SJSA1 (cell line): ENCODE measurements at regions not wholly inside any gene's neighbourhood (a gene's known extent, or its start where the extent isn't known, plus 50 kb on each side); places are given as distances from the start of the nearest gene placed in this dataset.

Source experiments
- DNase-seq, 2 experiments: peaks; one replicate each; pipeline ENCODE4 v3.0.0-alpha.2; 2015 to 2020; ENCODE audit warnings: low spot score in 2 of 2, low read depth in 1 of 2
- H3K27ac ChIP-seq: fragments of 250-450 bp; sonication (Bioruptor Pico); 2 replicates; pipeline ENCODE4 v1.5.1; 2020; ENCODE audit warnings: mild to moderate bottlenecking, moderate library complexity
- H3K27me3 ChIP-seq: fragments of 250-450 bp; sonication (Bioruptor Pico); replicated peaks from 2 replicates; pipeline ENCODE4 v1.5.1; 2020; ENCODE audit warnings: mild to moderate bottlenecking, moderate library complexity
- H3K36me3 ChIP-seq: fragments of 250-450 bp; sonication (Bioruptor Pico); 2 replicates; pipeline ENCODE4 v1.5.1; 2020; ENCODE audit warnings: mild to moderate bottlenecking
- H3K4me1 ChIP-seq: fragments of 250-450 bp; sonication (Bioruptor Pico); replicated peaks from 2 replicates; pipeline ENCODE4 v1.6.1; 2021; ENCODE audit warnings: mild to moderate bottlenecking
- H3K4me3 ChIP-seq: fragments of 250-450 bp; sonication (Bioruptor Pico); 2 replicates; pipeline ENCODE4 v1.5.1; 2020; ENCODE audit warnings: mild to moderate bottlenecking
- H3K9me3 ChIP-seq: fragments of 250-450 bp; sonication (Bioruptor Pico); replicated peaks from 2 replicates; pipeline ENCODE4 v1.5.1; 2020; ENCODE audit warnings: mild to moderate bottlenecking

DNA sequence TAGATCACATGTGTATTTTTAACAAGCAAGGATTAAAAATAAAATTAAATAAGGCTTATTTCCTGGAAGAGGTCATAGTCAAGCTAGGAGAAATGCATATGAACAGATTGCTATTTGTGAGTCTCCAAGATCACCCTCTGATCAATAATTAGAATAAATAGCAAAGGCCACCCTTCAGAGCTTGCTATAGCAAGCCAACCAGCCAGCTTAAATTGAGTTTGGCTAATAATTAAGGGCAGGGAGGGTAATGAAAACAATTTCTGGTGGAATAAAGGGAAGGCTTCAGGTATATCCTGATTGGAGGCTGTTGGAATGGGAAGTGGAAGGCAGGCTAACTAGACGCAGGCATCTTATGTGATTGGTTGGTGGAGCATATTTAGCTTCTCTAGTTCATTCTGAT, 403.5 kb downstream of the ARL4A start:
- H3K27ac ChIP-seq: no peak overlapping the region

DNA sequence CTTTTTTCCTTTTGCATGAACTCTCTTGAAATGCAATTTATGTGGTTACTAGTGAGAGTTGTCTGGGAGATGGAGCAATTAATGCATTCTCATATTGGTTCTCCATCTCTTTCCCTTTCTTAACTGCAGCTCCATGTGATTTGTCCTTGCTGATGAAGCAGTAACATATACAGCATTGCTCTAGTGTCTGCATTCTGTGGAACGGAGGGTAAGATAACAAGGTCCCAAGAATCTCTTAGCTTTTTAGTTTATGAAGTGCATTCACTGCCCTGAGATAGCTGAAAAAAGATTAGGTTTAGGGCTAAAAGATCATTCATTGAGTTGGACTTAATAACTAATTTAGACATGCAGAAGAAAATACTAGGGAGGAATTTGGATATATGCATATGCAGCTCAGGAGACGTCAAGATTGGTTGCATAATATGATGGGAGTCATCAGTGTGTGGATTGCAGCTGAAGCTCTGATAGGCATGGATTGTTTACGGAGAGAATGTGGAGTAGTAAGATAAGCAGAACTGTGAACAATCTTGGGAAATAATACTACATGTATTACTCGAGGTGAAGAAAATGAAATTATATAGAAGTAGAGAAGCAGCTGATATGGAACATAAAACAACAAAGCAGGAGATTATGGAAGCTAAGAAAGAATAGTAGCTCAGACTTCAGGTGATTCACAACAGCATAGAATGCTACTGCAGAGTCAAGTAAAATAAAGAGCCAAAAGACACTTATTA, 404.7 kb downstream of the ARL4A start:
- H3K4me1 ChIP-seq: no peaks in the 10 kb centered on the region
- no peak overlapping the region for H3K27ac ChIP-seq
- DNase-seq: no peak
- H3K4me3 ChIP-seq: no peak overlapping the region
- H3K27me3 ChIP-seq: no peaks in the 10 kb centered on the region
- no peaks in the 10 kb centered on the region for H3K9me3 ChIP-seq
- no peaks in the 10 kb centered on the region for H3K36me3 ChIP-seq

More for the DNA sequence above, 403.5 kb downstream of the ARL4A start:
- no peak for DNase-seq
- Histone ChIP-seq H3K27me3 (no peaks in the 10 kb centered on the region), H3K4me3 (no peak overlapping the region), H3K4me1 (no peaks in the 10 kb centered on the region), H3K9me3 (no peaks in the 10 kb centered on the region), H3K36me3 (no peaks in the 10 kb centered on the region)

DNA sequence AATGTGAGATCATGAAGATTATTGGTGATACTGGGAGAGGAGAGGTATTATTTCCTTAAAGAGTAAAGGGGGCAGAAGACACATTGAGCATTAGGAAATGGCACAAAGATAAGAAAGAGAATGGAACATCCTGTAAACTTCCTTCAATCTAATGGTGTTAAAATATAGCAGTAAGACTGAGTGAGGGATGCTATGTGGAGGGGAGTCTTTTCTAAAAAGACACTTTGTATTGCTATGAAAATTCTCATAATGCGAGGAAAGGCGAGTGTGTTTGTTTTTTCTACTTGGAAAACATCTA, 405.2 kb downstream of the ARL4A start:
- no peaks in the 10 kb centered on the region for H3K36me3 ChIP-seq
- H3K27me3 ChIP-seq: no peaks in the 10 kb centered on the region
- no peak overlapping the region for H3K4me3 ChIP-seq
- H3K27ac ChIP-seq: no peak overlapping the region
- H3K9me3 ChIP-seq: no peaks in the 10 kb centered on the region
- H3K4me1 ChIP-seq: 0 out of 2 replicates have a peak, but pooled peaks cover 3% of the 10 kb centered on the region
- no peak for DNase-seq

DNA sequence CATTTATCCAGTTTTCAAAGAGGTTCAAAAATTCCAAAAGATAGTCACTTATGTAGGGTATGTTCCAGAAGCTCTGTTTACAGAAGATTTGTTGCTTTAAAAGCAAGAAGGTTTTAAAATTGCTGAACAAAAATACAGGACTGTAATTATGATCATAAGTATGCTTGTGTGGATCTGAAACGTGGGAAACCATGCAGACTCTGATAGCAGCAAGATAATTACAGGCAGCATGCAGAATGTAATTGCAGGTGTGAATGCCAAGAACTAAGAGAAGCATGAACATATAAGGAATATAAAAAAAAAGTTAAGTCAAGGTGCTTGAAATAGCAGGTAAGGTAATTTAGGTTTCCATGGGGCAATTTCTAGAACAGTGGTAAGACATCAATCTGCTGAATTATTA, 405.7 kb downstream of the ARL4A start:
- H3K4me1 ChIP-seq: 0 out of 2 replicates have a peak, but pooled peaks cover 3% of the 10 kb centered on the region
- H3K9me3 ChIP-seq: no peaks in the 10 kb centered on the region
- DNase-seq: no peak
- H3K27me3 ChIP-seq: no peaks in the 10 kb centered on the region
- H3K27ac ChIP-seq: no peak overlapping the region
- H3K36me3 ChIP-seq: no peaks in the 10 kb centered on the region
- no peak overlapping the region for H3K4me3 ChIP-seq

DNA sequence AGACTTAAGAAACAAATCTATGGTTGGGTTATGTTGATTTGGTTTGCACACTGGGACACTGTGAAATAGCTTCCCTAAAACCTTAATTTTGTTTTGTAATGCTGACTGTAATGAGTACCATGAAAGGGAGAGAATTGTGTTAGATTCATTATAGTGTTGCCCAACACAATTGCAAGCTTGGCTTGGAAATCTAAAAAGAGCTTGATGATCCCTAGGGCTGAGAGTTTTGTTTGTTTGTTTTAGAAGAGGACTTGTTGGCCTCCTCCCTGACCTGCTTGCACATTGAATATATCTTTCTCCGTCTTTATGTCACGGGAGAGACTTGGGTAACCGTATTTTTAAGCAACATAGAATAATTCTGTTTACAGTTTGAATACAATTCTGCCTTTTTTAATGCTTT, 410.1 kb downstream of the ARL4A start:
- no peak for DNase-seq

DNA sequence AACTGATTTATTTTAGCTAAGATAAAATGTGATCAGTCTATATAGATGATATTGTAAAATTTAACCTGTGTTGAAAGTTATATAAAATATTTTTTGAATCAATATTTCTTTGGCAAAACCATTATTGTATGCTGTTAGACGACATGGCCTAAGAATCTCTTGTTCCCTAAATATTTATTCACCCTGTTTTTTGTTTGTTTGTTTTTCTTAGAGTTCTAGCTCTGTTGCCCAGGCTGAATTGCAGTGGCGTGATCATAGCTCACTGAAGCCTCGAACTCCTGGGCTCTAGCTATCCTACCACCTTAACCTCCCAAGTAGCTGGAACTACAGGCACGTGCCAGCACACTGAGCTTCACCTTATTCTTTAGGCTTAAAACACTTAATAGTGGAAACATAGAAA, 410.7 kb downstream of the ARL4A start:
- peaks cover 9% of the 10 kb centered on the region for H3K4me1 ChIP-seq
- no peak overlapping the region for H3K27ac ChIP-seq
- no peaks in the 10 kb centered on the region for H3K27me3 ChIP-seq
- no peak overlapping the region for H3K4me3 ChIP-seq
- no peak for DNase-seq
- H3K9me3 ChIP-seq: no peaks in the 10 kb centered on the region
- no peaks in the 10 kb centered on the region for H3K36me3 ChIP-seq

More for the DNA sequence above, 410.1 kb downstream of the ARL4A start:
- H3K4me3 ChIP-seq: no peak overlapping the region
- H3K4me1 ChIP-seq: peaks cover 9% of the 10 kb centered on the region
- no peaks in the 10 kb centered on the region for H3K9me3 ChIP-seq
- no peak overlapping the region for H3K27ac ChIP-seq
- H3K27me3 ChIP-seq: no peaks in the 10 kb centered on the region
- no peaks in the 10 kb centered on the region for H3K36me3 ChIP-seq

DNA sequence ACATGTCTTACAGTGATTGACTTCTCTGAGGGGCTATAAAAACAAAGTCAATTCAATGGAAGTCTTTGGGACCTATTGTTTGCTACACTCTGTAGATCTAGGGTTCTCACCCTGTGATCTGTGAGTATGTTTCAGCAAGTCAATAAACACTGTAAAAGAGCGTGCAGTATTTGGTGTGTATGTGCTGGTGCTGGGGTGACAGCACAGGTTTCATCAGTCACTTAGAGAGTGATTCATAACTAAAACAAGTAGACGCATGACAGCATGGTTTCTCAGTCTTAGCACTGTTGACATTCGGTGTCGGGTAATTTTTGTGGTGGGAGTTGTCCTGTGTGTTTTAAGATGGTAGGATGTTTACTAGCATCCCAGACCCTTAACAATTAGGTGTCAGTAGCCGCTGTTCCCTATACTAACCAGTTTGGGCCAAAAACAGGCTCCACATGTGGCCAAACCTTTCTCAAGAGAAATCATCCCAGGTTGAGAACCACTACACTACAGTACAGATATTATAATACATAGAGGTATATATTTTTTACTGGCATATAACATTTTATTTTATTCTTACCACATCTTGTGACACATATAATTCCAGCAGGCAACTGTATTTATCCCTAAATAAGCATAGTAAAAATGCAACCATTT, 411.8 kb downstream of the ARL4A start:
- Histone ChIP-seq H3K9me3 (no peaks in the 10 kb centered on the region), H3K27ac (no peak overlapping the region), H3K4me1 (peaks cover 9% of the 10 kb centered on the region), H3K4me3 (no peak overlapping the region), H3K27me3 (no peaks in the 10 kb centered on the region), H3K36me3 (no peaks in the 10 kb centered on the region)
- peak in 1 of 2 experiments; percentile 20 for DNase-seq

DNA sequence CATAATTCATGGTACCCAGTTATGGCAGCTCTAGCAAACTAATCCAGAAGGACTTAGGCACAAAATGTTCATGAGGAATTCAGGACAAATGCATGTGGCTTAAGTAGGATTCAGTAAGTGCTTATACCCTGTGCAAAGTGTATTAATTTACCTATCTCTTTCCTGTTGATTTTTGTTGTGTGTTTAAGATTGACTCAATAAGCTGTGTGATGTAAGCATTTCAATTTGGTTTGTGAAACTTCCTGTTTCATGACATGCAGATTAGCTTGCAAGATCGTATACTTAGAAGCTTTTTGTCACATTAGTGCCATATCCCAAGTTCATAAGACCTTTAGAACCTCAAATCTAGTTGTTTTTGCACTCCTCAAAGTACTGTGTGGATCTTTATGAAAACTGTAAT, 416.7 kb downstream of the ARL4A start:
- peaks cover 3% of the 10 kb centered on the region for H3K4me1 ChIP-seq
- no peaks in the 10 kb centered on the region for H3K27me3 ChIP-seq
- no peaks in the 10 kb centered on the region for H3K9me3 ChIP-seq
- H3K36me3 ChIP-seq: no peaks in the 10 kb centered on the region
- no peak overlapping the region for H3K4me3 ChIP-seq
- DNase-seq: no peak
- no peak overlapping the region for H3K27ac ChIP-seq

DNA sequence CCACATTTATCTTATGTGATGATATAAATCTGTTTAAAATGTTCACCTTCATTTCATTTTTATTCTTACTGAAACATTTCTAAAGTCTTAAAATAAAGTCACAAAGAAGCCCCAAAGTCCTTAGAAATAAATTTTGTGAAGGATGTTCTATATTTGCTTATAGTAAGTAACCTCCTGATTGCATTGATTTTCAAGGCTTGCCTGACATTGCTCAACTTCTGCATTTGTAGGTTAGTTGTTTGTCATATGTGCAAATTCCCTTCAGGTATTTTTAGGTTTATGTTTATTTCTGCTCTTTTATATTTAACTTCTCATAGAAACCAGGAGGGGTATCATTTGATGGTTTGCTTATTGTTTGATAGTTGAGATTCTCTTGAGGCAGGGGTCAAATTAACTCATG, 417.8 kb downstream of the ARL4A start:
- no peaks in the 10 kb centered on the region for H3K27me3 ChIP-seq
- no peak for DNase-seq
- no peaks in the 10 kb centered on the region for H3K9me3 ChIP-seq
- no peaks in the 10 kb centered on the region for H3K4me1 ChIP-seq
- H3K36me3 ChIP-seq: no peaks in the 10 kb centered on the region
- H3K4me3 ChIP-seq: no peak overlapping the region
- no peak overlapping the region for H3K27ac ChIP-seq

DNA sequence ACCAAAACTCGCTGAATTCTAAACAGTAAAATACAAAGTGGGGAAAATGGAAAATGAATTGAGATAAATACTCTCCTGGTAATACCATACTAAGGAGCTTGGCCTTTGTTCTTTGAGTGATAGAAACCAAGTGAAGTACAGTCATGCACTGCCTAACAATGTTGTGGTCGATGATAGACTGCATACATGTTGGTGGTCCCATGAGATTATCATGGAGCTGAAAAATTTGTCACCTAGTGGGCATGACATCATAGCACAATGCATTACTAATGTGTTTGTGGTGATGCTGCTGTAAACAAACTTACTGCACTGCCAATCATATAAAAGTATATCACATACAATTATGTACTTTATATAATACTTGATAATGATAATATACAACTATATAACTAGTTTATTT, 419.1 kb downstream of the ARL4A start:
- Histone ChIP-seq H3K36me3 (no peaks in the 10 kb centered on the region), H3K4me3 (no peak overlapping the region), H3K27me3 (no peaks in the 10 kb centered on the region), H3K27ac (no peak overlapping the region), H3K4me1 (no peaks in the 10 kb centered on the region), H3K9me3 (no peaks in the 10 kb centered on the region)
- DNase-seq: peak in 1 of 2 experiments; percentile 1

DNA sequence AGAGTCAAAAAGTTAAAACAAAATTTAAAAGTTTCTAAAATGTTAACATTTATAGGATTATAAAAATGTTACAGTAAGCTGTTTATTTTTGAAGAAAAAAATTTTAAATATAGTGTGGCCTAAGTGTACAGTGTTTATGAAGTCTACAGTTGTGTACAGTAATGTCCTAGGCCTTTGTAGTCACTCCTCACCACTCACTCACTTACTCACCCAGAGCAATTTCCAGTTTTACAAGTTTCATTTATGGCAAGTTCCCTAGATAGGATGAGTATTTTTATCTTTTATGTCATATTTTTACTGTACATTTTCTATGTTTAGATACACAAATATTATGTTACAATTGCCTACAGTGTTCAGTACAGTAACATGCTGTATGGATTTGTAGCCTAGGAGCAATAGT, 419.9 kb downstream of the ARL4A start:
- no peaks in the 10 kb centered on the region for H3K4me1 ChIP-seq
- no peaks in the 10 kb centered on the region for H3K9me3 ChIP-seq
- H3K36me3 ChIP-seq: no peaks in the 10 kb centered on the region
- H3K27me3 ChIP-seq: no peaks in the 10 kb centered on the region
- no peak for DNase-seq
- H3K4me3 ChIP-seq: no peak overlapping the region
- H3K27ac ChIP-seq: no peak overlapping the region

DNA sequence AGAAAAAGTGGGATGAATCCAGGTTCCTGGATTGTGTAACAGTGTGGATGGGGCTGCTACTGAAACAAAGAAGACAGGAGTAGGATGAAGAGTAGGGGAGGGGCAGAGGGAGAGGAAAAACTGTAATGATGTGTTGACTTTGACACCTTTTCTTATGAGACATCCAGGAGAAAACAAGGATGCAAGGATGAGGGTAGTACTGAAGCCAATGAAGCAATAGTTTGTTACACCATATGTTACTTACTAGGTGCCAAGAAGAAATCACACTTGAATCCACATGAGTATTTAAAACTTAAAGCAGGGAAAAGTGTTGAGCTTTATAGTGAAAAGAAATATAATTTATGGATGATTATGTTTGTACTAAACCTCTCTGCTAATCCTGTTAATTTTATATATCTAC, 420.6 kb downstream of the ARL4A start:
- no peaks in the 10 kb centered on the region for H3K27me3 ChIP-seq
- no peaks in the 10 kb centered on the region for H3K36me3 ChIP-seq
- H3K9me3 ChIP-seq: no peaks in the 10 kb centered on the region
- no peak overlapping the region for H3K4me3 ChIP-seq
- no peak overlapping the region for H3K27ac ChIP-seq
- H3K4me1 ChIP-seq: no peaks in the 10 kb centered on the region
- DNase-seq: no peak

DNA sequence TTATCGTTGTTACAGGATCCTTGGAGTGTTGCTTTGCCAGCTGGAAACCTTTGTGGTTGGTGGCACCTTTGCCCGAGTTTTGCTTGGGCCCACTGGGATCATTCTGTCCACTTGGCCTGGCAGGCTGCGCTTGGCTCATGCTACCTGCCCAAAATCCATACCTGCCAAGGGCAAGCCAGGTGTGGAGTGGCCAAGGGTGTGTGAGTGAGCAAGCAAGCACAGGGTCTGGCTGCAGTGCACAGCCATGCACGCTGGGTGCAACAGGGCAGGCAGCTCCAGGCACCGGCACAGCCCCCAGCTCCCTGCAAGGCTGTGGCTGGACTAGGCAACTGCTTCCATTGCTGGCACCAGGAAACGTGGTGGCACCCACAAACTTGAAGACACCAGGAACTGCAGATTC, 421.8 kb downstream of the ARL4A start:
- no peak for DNase-seq
- Histone ChIP-seq H3K36me3 (no peaks in the 10 kb centered on the region), H3K4me3 (no peak overlapping the region), H3K9me3 (no peaks in the 10 kb centered on the region), H3K27ac (no peak overlapping the region), H3K4me1 (no peaks in the 10 kb centered on the region), H3K27me3 (no peaks in the 10 kb centered on the region)

DNA sequence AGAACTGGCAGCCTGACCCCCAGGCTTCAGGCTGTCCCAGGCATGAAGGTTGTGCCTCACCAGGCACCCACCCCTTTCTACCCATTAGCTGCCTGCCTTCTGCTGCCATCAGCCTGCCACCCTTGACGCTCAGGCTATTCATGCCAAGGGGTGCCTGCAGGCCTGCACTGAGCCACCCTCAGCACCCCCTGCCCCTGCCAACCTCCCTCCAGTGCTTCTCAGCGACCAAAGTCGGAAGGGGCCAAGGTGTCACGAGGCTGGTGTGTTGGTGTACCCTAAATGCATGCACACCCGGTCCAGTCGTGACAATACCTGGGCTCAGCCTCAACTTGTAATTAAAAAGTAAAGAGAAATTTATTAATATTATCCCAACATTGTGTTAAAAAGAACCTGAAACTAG, 422.7 kb downstream of the ARL4A start:
- no peaks in the 10 kb centered on the region for H3K27me3 ChIP-seq
- no peak overlapping the region for H3K27ac ChIP-seq
- H3K9me3 ChIP-seq: no peaks in the 10 kb centered on the region
- no peaks in the 10 kb centered on the region for H3K36me3 ChIP-seq
- DNase-seq: no peak
- no peaks in the 10 kb centered on the region for H3K4me1 ChIP-seq
- no peak overlapping the region for H3K4me3 ChIP-seq

DNA sequence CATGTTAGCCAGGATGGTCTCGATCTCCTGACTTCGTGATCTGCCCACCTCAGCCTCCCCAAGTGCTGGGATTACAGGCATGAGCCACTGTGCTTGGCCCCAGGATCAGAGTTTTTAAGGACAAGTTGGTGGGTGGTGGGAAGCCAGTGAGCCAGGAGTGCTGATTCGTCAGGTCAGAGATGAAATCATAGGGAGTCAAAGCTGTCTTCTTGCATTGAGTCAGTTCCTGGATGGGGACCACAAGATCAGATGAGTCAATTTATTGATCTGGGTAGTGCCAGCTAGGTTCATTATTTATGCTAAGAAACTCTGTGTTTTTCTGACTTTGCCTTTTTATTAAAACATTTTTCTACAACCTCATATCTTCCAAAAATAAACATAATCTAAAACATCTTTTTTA, 423.8 kb downstream of the ARL4A start:
- H3K4me1 ChIP-seq: no peaks in the 10 kb centered on the region
- no peak for DNase-seq
- no peak overlapping the region for H3K27ac ChIP-seq
- no peak overlapping the region for H3K4me3 ChIP-seq
- no peaks in the 10 kb centered on the region for H3K36me3 ChIP-seq
- H3K9me3 ChIP-seq: no peaks in the 10 kb centered on the region
- no peaks in the 10 kb centered on the region for H3K27me3 ChIP-seq
